HepG2 (cell line): ENCODE measurements at regions not wholly inside any gene's neighbourhood (a gene's known extent, or its start where the extent isn't known, plus 50 kb on each side); places are given as distances from the start of the nearest gene placed in this dataset.

Experiments
- CBFB ChIP-seq: sonication (generic); formaldehyde crosslinking; IDR thresholded peaks from 2 replicates; pipeline ENCODE4 v1.4.0; 2020; ENCODE audit warnings: missing genetic modification reagents
- CTCF ChIP-seq: sonication (generic); formaldehyde crosslinking; IDR thresholded peaks from 2 replicates; pipeline ENCODE4 v1.5.0; 2020; ENCODE audit warnings: mild to moderate bottlenecking, missing genetic modification reagents, moderate library complexity
- TBX2 ChIP-seq: sonication (generic); formaldehyde crosslinking; IDR thresholded peaks from 2 replicates; pipeline ENCODE4 v1.5.0; 2020; ENCODE audit warnings: missing genetic modification reagents, mild to moderate bottlenecking, borderline replicate concordance

- TF ChIP-seq CBFB (no peak), CTCF (CRISPR knock-in tag) (no peak), TBX2 (CRISPR knock-in tag) (no peak)
Measured at GRCh38 chr3:43844757-43845156, 154.0 kb downstream of the ABHD5 start.
